ENCODE measurements at regions not wholly inside any gene's neighbourhood (a gene's known extent, or its start where the extent isn't known, plus 50 kb on each side); places are given as distances from the start of the nearest gene placed in this dataset.

- TF ChIP-seq CTCF (IDR thresholded peaks at IDR 0.05) (no peak), ZFX (IDR thresholded peaks at IDR 0.05; ENCODE audit: borderline replicate concordance) (no peak)
Observed at GRCh38 chr2:82098617-82099016, 1794.1 kb upstream of the LRRTM1 start.

Data from 22Rv1 (cell line).